Muscle layer of duodenum (tissue), 2 donors: ENCODE measurements at regions not wholly inside any gene's neighbourhood (a gene's known extent, or its start where the extent isn't known, plus 50 kb on each side); places are given as distances from the start of the nearest gene placed in this dataset.

ENCODE experiments used
- H3K27ac ChIP-seq: one replicate; pipeline ENCODE4 v1.7.0; 2013; ENCODE audit warnings: mild to moderate bottlenecking, low read length
- H3K27me3 ChIP-seq: one replicate; pipeline ENCODE4 v1.7.0; 2013; ENCODE audit warnings: low read depth, mild to moderate bottlenecking, control low read depth, low read length
- H3K36me3 ChIP-seq, 2 donors: one replicate each; pipeline ENCODE4 v1.7.0; 2013; ENCODE audit warnings: low read length in 2 of 2, control low read depth in 1 of 2, mild to moderate bottlenecking in 1 of 2; ENCODE audit not compliant: insufficient read depth in 2 of 2, control insufficient read depth in 1 of 2
- H3K4me1 ChIP-seq, 2 donors: one replicate each; pipeline ENCODE4 v1.7.0; 2013; ENCODE audit warnings: low read length in 2 of 2, mild to moderate bottlenecking in 2 of 2, control low read depth in 1 of 2, moderate library complexity in 1 of 2; ENCODE audit not compliant: insufficient read depth in 2 of 2, control insufficient read depth in 1 of 2
- H3K4me3 ChIP-seq, 2 donors: one replicate each; pipeline ENCODE4 v1.7.0; 2013; ENCODE audit warnings: low read length in 2 of 2, low read depth in 1 of 2, mild to moderate bottlenecking in 1 of 2
- H3K9me3 ChIP-seq, 2 donors: one replicate each; pipeline ENCODE4 v1.7.0; 2013; ENCODE audit warnings: low read length in 2 of 2, control low read depth in 1 of 2, mild to moderate bottlenecking in 1 of 2; ENCODE audit not compliant: control insufficient read depth in 1 of 2
- donor health status: healthy.

DNA sequence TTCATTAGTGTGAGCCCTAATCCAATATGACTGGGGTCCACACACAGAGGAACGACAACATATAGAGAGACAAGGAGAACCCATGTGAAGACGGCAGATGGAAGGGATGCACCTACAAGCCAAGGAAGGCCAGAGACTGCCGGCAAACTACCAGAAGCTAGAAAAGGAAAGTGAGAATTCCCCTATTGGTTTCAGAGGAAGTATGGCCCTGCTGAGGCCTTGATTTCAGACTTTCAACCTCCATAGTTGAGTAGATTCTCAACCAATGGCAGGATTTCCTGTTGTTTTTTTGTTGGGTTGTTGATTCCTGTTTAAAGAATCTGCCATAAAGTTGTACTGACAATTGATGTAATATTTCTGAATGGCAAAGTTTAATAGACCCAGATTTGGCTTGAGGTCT lies 241.5 kb downstream of the SATB2 start:
- no peaks in the 10 kb centered on the region for H3K4me1 ChIP-seq
- no peaks in the 10 kb centered on the region for H3K36me3 ChIP-seq
- H3K27ac ChIP-seq: no peak overlapping the region
- no peak overlapping the region for H3K4me3 ChIP-seq
- H3K27me3 ChIP-seq: no peaks in the 10 kb centered on the region
- H3K9me3 ChIP-seq: peaks cover 0 to 5% of the 10 kb centered on the region in 2 donors

DNA sequence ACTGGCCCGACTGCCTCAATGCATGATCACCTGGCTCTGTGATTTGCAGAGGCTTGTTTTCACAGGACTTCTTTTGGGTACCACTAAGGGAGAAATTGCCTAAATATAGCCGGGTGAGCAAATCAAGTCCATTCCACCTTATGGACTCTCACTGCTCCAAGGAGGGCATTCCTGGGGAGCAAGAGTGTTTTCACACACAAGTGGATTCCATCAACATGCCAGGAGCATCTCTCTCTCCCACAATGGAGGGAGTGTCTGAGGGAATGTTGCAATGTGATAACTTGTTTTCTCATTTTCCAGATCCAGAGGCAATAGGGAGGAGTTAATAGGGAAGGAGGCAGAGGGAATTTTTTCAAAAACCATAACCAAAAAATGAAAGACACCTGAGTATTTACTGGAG lies 250.7 kb downstream of the SATB2 start:
- no peak overlapping the region for H3K4me3 ChIP-seq
- peaks cover 0 to 7% of the 10 kb centered on the region in 2 donors for H3K9me3 ChIP-seq
- no peaks in the 10 kb centered on the region for H3K27me3 ChIP-seq
- no peaks in the 10 kb centered on the region for H3K4me1 ChIP-seq
- H3K36me3 ChIP-seq: no peaks in the 10 kb centered on the region
- no peak overlapping the region for H3K27ac ChIP-seq

DNA sequence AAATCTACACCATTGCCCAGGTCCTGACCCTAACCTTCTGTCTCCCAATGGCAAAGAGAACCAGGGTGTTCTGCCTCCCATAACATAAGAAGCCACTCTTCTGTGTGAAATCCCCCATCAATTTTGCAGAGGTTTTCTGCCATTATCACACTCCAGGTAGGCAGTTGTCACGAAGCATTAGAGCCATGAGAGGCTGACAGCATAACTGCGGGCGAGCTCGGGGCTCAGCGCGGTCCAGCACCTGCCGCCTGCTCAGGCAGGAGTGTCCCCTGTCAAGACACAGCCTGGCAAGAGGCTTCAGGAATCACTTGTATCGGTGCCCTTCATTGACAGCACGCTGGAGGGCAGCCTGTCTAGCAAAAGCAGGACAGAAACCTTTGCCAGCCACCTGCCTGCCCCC lies 251.2 kb downstream of the SATB2 start:
- no peaks in the 10 kb centered on the region for H3K4me1 ChIP-seq
- H3K27ac ChIP-seq: no peak overlapping the region
- H3K9me3 ChIP-seq: peaks cover 0 to 5% of the 10 kb centered on the region in 2 donors
- H3K4me3 ChIP-seq: no peak overlapping the region
- no peaks in the 10 kb centered on the region for H3K27me3 ChIP-seq
- H3K36me3 ChIP-seq: no peaks in the 10 kb centered on the region

DNA sequence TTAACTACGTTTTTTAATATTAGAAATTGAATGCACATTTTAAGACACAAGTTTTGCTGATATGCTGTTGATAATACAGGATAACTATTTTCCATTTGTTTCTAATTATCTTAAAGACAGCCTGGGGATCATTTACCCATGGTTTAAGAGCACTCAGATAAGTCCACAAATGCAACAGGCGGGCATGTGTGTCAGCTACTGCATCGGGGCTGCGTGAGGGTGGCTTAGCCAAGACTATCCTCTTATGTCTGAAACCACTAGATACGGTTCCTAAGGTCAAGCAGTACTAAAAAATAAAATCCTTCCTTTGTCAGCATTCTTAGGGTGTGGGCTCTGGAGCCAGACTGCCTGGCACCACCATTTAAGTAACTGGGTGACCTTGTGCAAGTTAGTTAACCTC lies 254.8 kb downstream of the SATB2 start:
- H3K27me3 ChIP-seq: no peaks in the 10 kb centered on the region
- no peaks in the 10 kb centered on the region for H3K4me1 ChIP-seq
- H3K36me3 ChIP-seq: no peaks in the 10 kb centered on the region
- no peak overlapping the region for H3K27ac ChIP-seq
- no peak overlapping the region for H3K4me3 ChIP-seq
- H3K9me3 ChIP-seq: no peaks in the 10 kb centered on the region

DNA sequence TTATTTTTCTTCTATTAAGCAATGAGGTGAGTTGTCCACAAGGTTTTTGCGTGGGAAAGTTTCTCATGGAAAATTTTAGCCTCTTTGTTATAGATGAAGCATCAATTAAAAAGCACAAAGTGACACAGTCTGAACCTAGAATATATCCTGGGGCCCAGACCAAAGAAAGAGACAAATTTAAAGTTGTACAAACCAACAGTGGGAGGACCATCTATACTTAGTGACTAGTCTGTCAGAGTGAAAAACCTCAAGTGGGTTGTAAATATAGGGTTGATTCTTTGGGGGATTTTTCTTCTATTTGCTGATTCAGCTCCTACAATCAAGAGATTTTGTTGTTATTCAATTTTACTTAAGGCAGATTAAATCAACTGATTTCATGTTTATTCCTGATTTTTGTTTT lies 256.2 kb downstream of the SATB2 start:
- Histone ChIP-seq H3K27ac (no peak overlapping the region), H3K36me3 (no peaks in the 10 kb centered on the region), H3K4me3 (no peak overlapping the region), H3K4me1 (no peaks in the 10 kb centered on the region), H3K27me3 (no peaks in the 10 kb centered on the region), H3K9me3 (no peaks in the 10 kb centered on the region)

DNA sequence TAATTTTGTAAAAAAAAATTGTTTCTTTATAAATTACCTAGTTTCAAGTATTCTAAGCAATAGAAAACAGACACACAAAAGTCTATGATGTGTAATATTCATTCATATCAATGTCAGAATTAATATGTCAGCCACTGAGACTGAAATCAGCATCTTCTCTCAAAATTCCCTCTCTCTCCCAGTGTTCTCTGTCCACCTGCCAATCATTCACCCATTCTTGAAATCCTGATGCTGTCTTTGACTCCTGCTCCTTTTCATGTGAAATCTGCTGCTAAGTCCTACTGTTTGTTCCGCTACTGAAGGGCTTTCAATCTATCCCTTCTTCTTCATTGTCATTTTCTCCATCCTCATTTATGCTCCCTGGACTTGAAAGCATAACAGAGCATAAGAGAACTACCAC lies 257.9 kb downstream of the SATB2 start:
- H3K27me3 ChIP-seq: no peaks in the 10 kb centered on the region
- no peak overlapping the region for H3K27ac ChIP-seq
- H3K4me3 ChIP-seq: no peak overlapping the region
- H3K4me1 ChIP-seq: no peaks in the 10 kb centered on the region
- H3K36me3 ChIP-seq: no peaks in the 10 kb centered on the region
- H3K9me3 ChIP-seq: no peaks in the 10 kb centered on the region

DNA sequence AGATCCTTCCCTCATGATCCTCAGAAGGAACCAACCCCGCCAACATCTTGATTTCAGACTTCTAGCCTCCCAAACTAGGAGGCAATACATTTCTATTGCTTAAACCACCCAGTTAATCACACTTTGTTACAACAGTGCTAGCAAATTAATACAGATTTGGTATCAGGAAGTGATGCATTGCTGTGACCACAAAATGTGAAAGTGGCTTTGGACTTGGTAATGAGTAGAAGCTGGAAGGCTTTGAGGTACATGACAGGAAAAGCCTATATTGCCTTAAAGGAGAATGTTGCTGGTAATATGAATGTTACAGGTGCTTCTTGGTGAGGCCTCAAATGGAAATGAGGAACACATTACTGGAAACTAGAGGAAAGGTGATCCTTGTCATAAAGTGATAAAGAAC lies 260.3 kb downstream of the SATB2 start:
- no peak overlapping the region for H3K4me3 ChIP-seq
- no peaks in the 10 kb centered on the region for H3K36me3 ChIP-seq
- no peaks in the 10 kb centered on the region for H3K27me3 ChIP-seq
- H3K27ac ChIP-seq: no peak overlapping the region
- H3K4me1 ChIP-seq: no peaks in the 10 kb centered on the region
- no peaks in the 10 kb centered on the region for H3K9me3 ChIP-seq

DNA sequence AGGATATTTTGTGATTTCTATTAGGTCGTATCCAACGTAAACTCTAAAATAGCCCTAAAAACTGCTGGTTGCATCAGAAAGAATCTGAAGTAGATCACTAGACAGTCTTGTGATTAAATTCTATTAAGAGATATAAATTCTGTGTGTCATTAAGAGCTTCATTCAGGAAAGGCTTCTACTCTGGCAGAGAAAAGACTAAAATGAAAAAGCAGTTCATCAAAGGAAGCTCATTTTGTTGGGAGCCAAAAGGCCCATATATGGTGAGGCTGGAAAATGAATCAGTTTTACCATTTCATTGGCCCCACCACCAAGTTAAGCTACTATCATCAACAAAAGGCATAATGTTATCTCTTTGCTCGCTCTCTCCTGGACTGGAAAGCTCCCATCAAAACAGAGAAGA lies 261.1 kb downstream of the SATB2 start:
- Histone ChIP-seq H3K36me3 (no peaks in the 10 kb centered on the region), H3K4me3 (no peak overlapping the region), H3K27ac (no peak overlapping the region), H3K9me3 (no peaks in the 10 kb centered on the region), H3K27me3 (no peaks in the 10 kb centered on the region), H3K4me1 (no peaks in the 10 kb centered on the region)

DNA sequence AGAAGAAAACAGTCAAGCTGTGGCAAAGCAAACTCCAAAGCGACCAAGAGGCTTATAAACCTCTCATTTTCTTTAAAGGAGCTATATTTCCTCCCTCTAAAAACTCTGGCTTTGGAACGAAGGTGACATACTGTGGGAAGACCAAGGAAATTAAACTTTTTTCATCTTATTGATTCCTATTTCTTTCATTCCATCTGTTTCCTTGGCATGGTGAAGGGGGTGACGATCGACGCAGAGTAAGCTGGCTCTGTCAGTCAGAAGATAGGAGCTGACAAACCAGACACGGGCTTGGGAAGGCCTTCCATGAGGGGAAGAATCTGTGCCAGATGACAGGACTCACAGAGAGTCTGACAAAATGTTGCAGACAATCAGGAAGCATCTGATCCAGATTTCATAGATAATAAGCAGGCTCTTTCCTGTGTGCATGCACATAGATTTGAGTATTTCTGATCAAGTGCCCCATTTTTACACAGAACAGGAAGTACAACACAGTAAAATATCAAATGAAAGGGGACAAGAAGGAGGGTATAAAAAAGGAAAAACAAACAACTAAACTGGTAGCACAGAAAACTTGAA lies 261.7 kb downstream of the SATB2 start:
- Histone ChIP-seq H3K4me1 (no peaks in the 10 kb centered on the region), H3K9me3 (no peaks in the 10 kb centered on the region), H3K36me3 (no peaks in the 10 kb centered on the region), H3K27ac (no peak overlapping the region), H3K4me3 (no peak overlapping the region), H3K27me3 (no peaks in the 10 kb centered on the region)

DNA sequence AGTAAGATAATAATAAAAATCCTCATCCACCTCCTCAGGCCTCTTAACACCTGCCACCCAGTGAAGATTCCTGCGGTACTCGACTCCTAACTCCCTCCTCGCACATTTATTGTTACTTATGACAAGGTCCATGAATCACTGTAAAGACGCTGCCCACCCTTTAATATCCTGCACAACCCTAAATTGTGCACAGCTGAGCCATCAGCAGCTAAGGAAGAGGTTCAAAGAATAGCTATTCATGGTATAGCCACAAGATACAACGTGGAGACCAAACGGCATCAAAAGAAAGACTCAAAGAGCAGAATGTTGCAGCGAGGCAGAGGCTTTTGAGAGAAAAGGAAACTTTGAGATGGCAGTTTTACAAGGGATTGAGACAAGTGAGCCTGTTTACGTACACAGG lies 266.3 kb downstream of the SATB2 start:
- Histone ChIP-seq H3K4me1 (no peaks in the 10 kb centered on the region), H3K36me3 (no peaks in the 10 kb centered on the region), H3K4me3 (no peak overlapping the region), H3K9me3 (no peaks in the 10 kb centered on the region), H3K27me3 (no peaks in the 10 kb centered on the region), H3K27ac (no peak overlapping the region)

DNA sequence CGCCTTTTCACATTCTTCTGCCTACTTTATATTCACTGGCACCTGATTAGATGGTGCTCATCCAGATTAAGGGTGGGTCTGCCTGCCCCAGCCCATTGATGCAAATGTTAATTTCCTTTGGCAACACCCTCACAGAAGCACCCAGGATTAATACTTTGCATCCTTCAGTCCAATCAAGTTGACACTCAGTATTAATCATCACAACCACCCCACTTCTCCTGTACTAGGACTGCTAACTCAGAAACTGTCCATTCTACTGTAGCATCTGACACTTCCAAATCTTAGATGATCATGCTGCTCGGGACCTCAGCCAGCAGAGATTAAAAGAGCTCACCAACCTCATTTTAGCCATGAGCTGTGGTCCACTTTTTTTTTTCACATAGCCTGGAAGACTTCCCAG lies 268.5 kb downstream of the SATB2 start:
- Histone ChIP-seq H3K9me3 (no peaks in the 10 kb centered on the region), H3K36me3 (no peaks in the 10 kb centered on the region), H3K4me1 (no peaks in the 10 kb centered on the region), H3K4me3 (no peak overlapping the region), H3K27me3 (no peaks in the 10 kb centered on the region), H3K27ac (no peak overlapping the region)

DNA sequence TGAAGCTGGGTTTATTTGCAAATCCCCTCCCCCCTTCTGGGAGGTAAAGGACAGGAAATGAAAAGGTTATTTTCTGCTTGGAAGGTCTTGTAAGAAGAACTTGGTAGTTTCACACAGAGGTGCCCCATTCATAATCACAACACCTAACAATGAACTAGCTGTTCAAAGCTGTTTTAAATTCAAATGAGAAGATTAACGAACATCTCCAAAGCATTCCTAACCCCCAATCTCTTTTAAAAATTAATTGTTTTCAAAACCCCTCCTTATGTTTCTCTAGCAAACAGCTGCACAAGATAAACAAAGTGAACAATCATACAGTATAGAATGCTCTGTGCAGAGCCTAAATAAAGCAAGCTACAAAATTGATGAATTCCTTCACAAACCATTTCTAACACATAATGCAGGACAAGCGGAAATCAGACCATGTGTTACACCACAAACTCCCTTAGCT lies 271.4 kb downstream of the SATB2 start:
- H3K4me3 ChIP-seq: no peak overlapping the region

More for the DNA sequence above, 271.4 kb downstream of the SATB2 start:
- no peak overlapping the region for H3K27ac ChIP-seq
- H3K36me3 ChIP-seq: no peaks in the 10 kb centered on the region
- H3K27me3 ChIP-seq: no peaks in the 10 kb centered on the region
- no peaks in the 10 kb centered on the region for H3K9me3 ChIP-seq
- no peaks in the 10 kb centered on the region for H3K4me1 ChIP-seq
